Upper lobe of left lung (tissue), 6 donors: ENCODE measurements at regions not wholly inside any gene's neighbourhood (a gene's known extent, or its start where the extent isn't known, plus 50 kb on each side); places are given as distances from the start of the nearest gene placed in this dataset.

ENCODE experiments used
- ATAC-seq, 2 donors: fragments of 200-7000 bp; cut with Tn5 transposase; one replicate each; pipeline ENCODE4 v1.9.1; 2022; ENCODE audit warnings: mild to moderate bottlenecking in 2 of 2, moderate library complexity in 2 of 2; ENCODE audit not compliant: low FRiP score in 2 of 2
- DNase-seq, 2 donors: peaks; one replicate each; pipeline ENCODE4 v3.0.0-alpha.2; 2019 to 2020
- H3K27ac ChIP-seq, 4 donors: fragments of 200-600 bp; sonication (generic); one replicate each; pipeline ENCODE4 v1.5.1; 2016 to 2019
- H3K27me3 ChIP-seq, 4 donors: fragments of 200-600 bp; sonication (generic); one replicate each; pipeline ENCODE4 v1.5.1; 2017 to 2019
- H3K36me3 ChIP-seq, 4 donors: fragments of 200-600 bp; sonication (generic); one replicate each; pipeline ENCODE4 v1.5.1; 2016 to 2019
- H3K4me1 ChIP-seq, 4 donors: fragments of 200-600 bp; sonication (generic); one replicate each; pipeline ENCODE4 v1.5.1; 2018 to 2019
- H3K4me3 ChIP-seq, 4 donors: fragments of 200-600 bp; sonication (generic); one replicate each; pipeline ENCODE4 v1.5.1; 2017 to 2019; ENCODE audit warnings: mild to moderate bottlenecking in 2 of 4, moderate library complexity in 1 of 4
- H3K9me3 ChIP-seq, 4 donors: fragments of 200-600 bp; sonication (generic); one replicate each; pipeline ENCODE4 v1.5.1; 2018 to 2019
- EP300 ChIP-seq, 4 donors: sonication (generic); formaldehyde crosslinking; IDR thresholded peaks; one replicate each; pipeline ENCODE4 v1.5.1; 2017; ENCODE audit warnings: antibody characterized with exemption in 4 of 4, control low read depth in 2 of 4
- POLR2A ChIP-seq, 4 donors: fragments of 450-650 bp; IDR thresholded peaks; one replicate each; pipeline ENCODE4 v1.5.1; 2016 to 2017; ENCODE audit warnings: antibody characterized with exemption in 4 of 4, mild to moderate bottlenecking in 2 of 4
- POLR2AphosphoS5 ChIP-seq, 2 donors: sonication (generic); formaldehyde crosslinking; IDR thresholded peaks; one replicate each; pipeline ENCODE4 v1.5.1; 2017; ENCODE audit warnings: antibody characterized with exemption in 2 of 2
- WGBS, 2 donors: methylation state at CpG; one replicate each; pipeline ENCODE4 v1.1.5; 2017 to 2018; 5-methylcytosine and 5-hydroxymethylcytosine counted together
- TF ChIP-seq, protein P1 (sequence below), 6 experiments: fragments of 450-650 bp in 4 of 6; fragments of 200-600 bp in 2 of 6; sonication (generic) in 2 of 6; IDR thresholded peaks; one replicate each; pipeline ENCODE4 v1.5.1; 2016 to 2019; ENCODE audit warnings: antibody characterized with exemption in 6 of 6
- donor health status: DM: no; HTN: no; CAD: no; lungs with moderate emphysema.
- donor health status: DM: no; HTN: yes; CAD: no; lungs with severe emphysema.

DNA sequence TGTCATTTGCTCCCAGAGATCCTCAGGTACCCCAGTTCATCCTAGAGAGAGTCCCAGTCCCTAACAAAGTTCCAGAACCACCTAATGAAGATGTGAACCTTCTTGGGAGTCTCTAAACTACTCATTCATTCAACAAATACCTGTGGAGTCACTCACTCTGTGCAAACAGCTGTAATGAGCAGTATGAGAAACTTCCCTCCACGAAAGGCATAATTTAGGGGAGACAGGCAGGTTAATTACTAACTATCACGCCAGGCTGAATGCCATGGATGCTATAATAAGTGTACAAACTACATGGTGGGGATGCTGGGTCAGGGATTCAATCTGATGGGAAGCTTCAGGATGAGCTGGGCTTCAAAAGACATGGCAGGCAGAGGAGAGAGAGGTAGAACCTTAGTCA lies 70.1 kb upstream of the AFDN start:
- H3K4me1 ChIP-seq, result peaks cover 5 to 14% (median 11%) of the 10 kb centered on the region in 4 donors
- WGBS, 2 donors, result 85 to 90% methylated on average over 2 of the region's 2 CpGs
- H3K27me3 ChIP-seq, result no peaks in the 10 kb centered on the region
- no peak overlapping the region for H3K4me3 ChIP-seq
- DNase-seq (no peak), ATAC-seq (no peak)
- TF ChIP-seq POLR2A (IDR thresholded peaks at IDR 0.05) (no peak), EP300 (IDR thresholded peaks at IDR 0.05) (no peak), POLR2AphosphoS5 (IDR thresholded peaks at IDR 0.05) (no peak)
- TF ChIP-seq, protein P1, sequence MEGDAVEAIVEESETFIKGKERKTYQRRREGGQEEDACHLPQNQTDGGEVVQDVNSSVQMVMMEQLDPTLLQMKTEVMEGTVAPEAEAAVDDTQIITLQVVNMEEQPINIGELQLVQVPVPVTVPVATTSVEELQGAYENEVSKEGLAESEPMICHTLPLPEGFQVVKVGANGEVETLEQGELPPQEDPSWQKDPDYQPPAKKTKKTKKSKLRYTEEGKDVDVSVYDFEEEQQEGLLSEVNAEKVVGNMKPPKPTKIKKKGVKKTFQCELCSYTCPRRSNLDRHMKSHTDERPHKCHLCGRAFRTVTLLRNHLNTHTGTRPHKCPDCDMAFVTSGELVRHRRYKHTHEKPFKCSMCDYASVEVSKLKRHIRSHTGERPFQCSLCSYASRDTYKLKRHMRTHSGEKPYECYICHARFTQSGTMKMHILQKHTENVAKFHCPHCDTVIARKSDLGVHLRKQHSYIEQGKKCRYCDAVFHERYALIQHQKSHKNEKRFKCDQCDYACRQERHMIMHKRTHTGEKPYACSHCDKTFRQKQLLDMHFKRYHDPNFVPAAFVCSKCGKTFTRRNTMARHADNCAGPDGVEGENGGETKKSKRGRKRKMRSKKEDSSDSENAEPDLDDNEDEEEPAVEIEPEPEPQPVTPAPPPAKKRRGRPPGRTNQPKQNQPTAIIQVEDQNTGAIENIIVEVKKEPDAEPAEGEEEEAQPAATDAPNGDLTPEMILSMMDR (IDR thresholded peaks at IDR 0.05), result no peak
- no peaks in the 10 kb centered on the region for H3K9me3 ChIP-seq
- no peaks in the 10 kb centered on the region for H3K36me3 ChIP-seq
- no peak overlapping the region for H3K27ac ChIP-seq

DNA sequence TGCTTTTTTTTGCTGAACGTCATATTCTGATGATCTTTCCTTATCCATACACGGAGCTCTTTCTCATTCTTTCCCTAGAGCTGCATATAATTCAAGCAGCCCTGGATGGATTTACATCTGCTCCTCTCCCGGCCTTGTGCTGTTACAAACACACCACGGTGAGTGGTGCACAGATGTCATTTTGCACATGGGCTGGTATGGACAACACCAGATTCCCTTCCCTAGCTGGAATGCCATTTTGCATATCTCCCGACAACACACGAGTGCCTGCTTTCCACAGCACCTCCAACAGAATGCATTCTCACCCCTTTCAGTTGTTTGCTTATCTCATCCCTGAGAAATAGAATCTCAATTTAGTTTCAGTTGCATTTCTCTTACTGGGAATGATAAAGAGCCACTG lies 69.5 kb upstream of the AFDN start:
- ATAC-seq (no peak), DNase-seq (no peak)
- Histone ChIP-seq H3K27ac (no peak overlapping the region), H3K27me3 (no peaks in the 10 kb centered on the region), H3K36me3 (no peaks in the 10 kb centered on the region), H3K4me1 (peaks cover 3 to 13% (median 11%) of the 10 kb centered on the region in 4 donors), H3K4me3 (no peak overlapping the region), H3K9me3 (no peaks in the 10 kb centered on the region)
- WGBS, 2 donors, result 92 to 93% methylated on average over 6 of the region's 6 CpGs
- TF ChIP-seq EP300 (IDR thresholded peaks at IDR 0.05) (no peak), POLR2AphosphoS5 (IDR thresholded peaks at IDR 0.05) (no peak), POLR2A (IDR thresholded peaks at IDR 0.05) (no peak)
- TF ChIP-seq, protein P1 (IDR thresholded peaks at IDR 0.05), result no peak

GRCh38 chr6:167757821-167758220 lies 68.9 kb upstream of the AFDN start:
- Histone ChIP-seq H3K4me3 (no peak overlapping the region), H3K27me3 (no peaks in the 10 kb centered on the region), H3K4me1 (peaks cover 3 to 13% (median 11%) of the 10 kb centered on the region in 4 donors), H3K36me3 (no peaks in the 10 kb centered on the region), H3K9me3 (no peaks in the 10 kb centered on the region), H3K27ac (no peak overlapping the region)
- 96% methylated on average over 4 to 15 of the region's 15 CpGs for WGBS, 2 donors
- DNase-seq (no peak), ATAC-seq (no peak)
- TF ChIP-seq POLR2AphosphoS5 (IDR thresholded peaks at IDR 0.05) (no peak), POLR2A (IDR thresholded peaks at IDR 0.05) (no peak), EP300 (IDR thresholded peaks at IDR 0.05) (no peak)
- TF ChIP-seq, protein P1 (IDR thresholded peaks at IDR 0.05), result no peak

- peaks cover 3 to 13% (median 11%) of the 10 kb centered on the region in 4 donors for H3K4me1 ChIP-seq
- ATAC-seq (no peak), DNase-seq (no peak)
- H3K27me3 ChIP-seq, result no peaks in the 10 kb centered on the region
- no peaks in the 10 kb centered on the region for H3K36me3 ChIP-seq
- H3K27ac ChIP-seq, result no peak overlapping the region
- TF ChIP-seq POLR2AphosphoS5 (IDR thresholded peaks at IDR 0.05) (no peak), EP300 (IDR thresholded peaks at IDR 0.05) (no peak), POLR2A (IDR thresholded peaks at IDR 0.05) (no peak)
- TF ChIP-seq, protein P1 (IDR thresholded peaks at IDR 0.05), result no peak
- 74 to 93% methylated on average over 5 to 18 of the region's 20 CpGs for WGBS, 2 donors
- H3K9me3 ChIP-seq, result no peaks in the 10 kb centered on the region
- no peak overlapping the region for H3K4me3 ChIP-seq
These were observed 68.2 kb upstream of the AFDN start for GRCh38 chr6:167758309-167759023.

DNA sequence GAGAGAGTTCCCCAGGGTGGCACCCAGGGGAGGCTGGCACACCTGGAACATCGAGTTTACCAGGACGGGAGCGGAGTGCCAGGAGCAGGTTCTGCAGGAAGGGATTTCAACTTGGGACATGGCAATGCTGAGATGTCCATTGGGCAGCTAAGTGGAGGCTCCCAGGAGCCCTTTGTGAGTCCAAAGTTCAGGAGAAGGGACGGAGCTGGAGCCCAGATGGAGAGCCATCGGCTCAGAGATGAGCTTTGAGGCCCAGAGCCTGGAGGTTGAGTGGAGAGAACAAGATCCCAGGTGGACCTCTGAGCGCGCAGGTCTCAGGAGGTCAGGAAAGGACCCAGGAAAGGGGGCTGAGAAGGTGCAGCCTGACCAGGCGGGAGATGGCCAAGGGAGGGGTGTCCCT lies 67.5 kb upstream of the AFDN start:
- 94 to 98% methylated on average over 8 of the region's 8 CpGs for WGBS, 2 donors
- no peak for TF ChIP-seq POLR2AphosphoS5 (IDR thresholded peaks at IDR 0.05)
- Histone ChIP-seq H3K4me1 (peaks cover 3 to 13% (median 11%) of the 10 kb centered on the region in 4 donors), H3K9me3 (no peaks in the 10 kb centered on the region), H3K36me3 (no peaks in the 10 kb centered on the region), H3K27me3 (no peaks in the 10 kb centered on the region), H3K4me3 (no peak overlapping the region), H3K27ac (no peak overlapping the region)
- DNase-seq (no peak), ATAC-seq (no peak)
